Chondrocyte (in vitro differentiated cells): ENCODE measurements at regions not wholly inside any gene's neighbourhood (a gene's known extent, or its start where the extent isn't known, plus 50 kb on each side); places are given as distances from the start of the nearest gene placed in this dataset.
"Not testable (repeated sequence)": the region's sequence is repeated elsewhere in the genome, so short reads cannot be mapped to it uniquely, and the experiment has no call there.

ENCODE experiments used
- DNase-seq: peaks from one replicate; pipeline ENCODE4 v3.0.0; 2021; ENCODE audit warnings: mixed read lengths, low spot score
- H3K27ac Mint-ChIP-seq: one replicate; pipeline ENCODE4 v1.8.0; 2021; ENCODE audit warnings: mild to moderate bottlenecking, moderate library complexity, mixed read lengths; ENCODE audit not compliant: unreplicated experiment
- H3K27me3 Mint-ChIP-seq: 2 replicates; pipeline ENCODE4 v1.8.0; 2021; ENCODE audit warnings: low read depth, mixed read lengths
- H3K36me3 Mint-ChIP-seq: 2 replicates; pipeline ENCODE4 v1.8.0; 2021; ENCODE audit warnings: low read depth, mixed read lengths
- H3K4me1 Mint-ChIP-seq: 2 replicates; pipeline ENCODE4 v1.8.0; 2021; ENCODE audit warnings: low read depth, mild to moderate bottlenecking, mixed read lengths
- H3K4me3 Mint-ChIP-seq: one replicate; pipeline ENCODE4 v1.8.0; 2021; ENCODE audit warnings: mild to moderate bottlenecking, moderate library complexity, mixed read lengths; ENCODE audit not compliant: unreplicated experiment
- H3K9me3 Mint-ChIP-seq: 2 replicates; pipeline ENCODE4 v1.8.0; 2021; ENCODE audit warnings: low read depth, mixed read lengths
- CTCF ChIP-seq: fragments of 200-600 bp; sonication (generic); IDR thresholded peaks from 2 replicates; pipeline ENCODE4 v1.5.0; 2021; ENCODE audit warnings: antibody characterized with exemption, mild to moderate bottlenecking, moderate library complexity

GRCh38 chr22:48820481-48821345 is 1007.0 kb downstream of the BRD1 start:
- no peak for TF ChIP-seq CTCF
- H3K27me3 Mint-ChIP-seq, result peaks cover 10% of the 10 kb centered on the region
- H3K9me3 Mint-ChIP-seq, result no peaks in the 10 kb centered on the region
- peak; percentile 74 for DNase-seq
- H3K4me3 Mint-ChIP-seq, result no peak overlapping the region
- no peaks in the 10 kb centered on the region for H3K4me1 Mint-ChIP-seq
- no peak overlapping the region for H3K27ac Mint-ChIP-seq
- H3K36me3 Mint-ChIP-seq, result no peaks in the 10 kb centered on the region

- no peak for TF ChIP-seq CTCF
- Mint-ChIP-seq H3K4me3 (no peak overlapping the region), H3K36me3 (no peaks in the 10 kb centered on the region), H3K4me1 (no peaks in the 10 kb centered on the region), H3K9me3 (peaks cover 1% of the 10 kb centered on the region), H3K27ac (no peak overlapping the region), H3K27me3 (peaks cover 17% of the 10 kb centered on the region)
- DNase-seq, result peak; percentile 60
Observed at GRCh38 chr22:48819961-48820360, 1007.7 kb downstream of the BRD1 start.

GRCh38 chr22:48819232-48819631 is 1008.4 kb downstream of the BRD1 start:
- no peak for TF ChIP-seq CTCF
- peak; percentile 85 for DNase-seq
- Mint-ChIP-seq H3K36me3 (no peaks in the 10 kb centered on the region), H3K27me3 (peaks cover 20% of the 10 kb centered on the region), H3K9me3 (peaks cover 5% of the 10 kb centered on the region), H3K27ac (no peak overlapping the region), H3K4me1 (no peaks in the 10 kb centered on the region), H3K4me3 (no peak overlapping the region)

GRCh38 chr22:48817491-48817890 is 1010.2 kb downstream of the BRD1 start:
- peaks cover 20% of the 10 kb centered on the region for H3K27me3 Mint-ChIP-seq
- not testable (repeated sequence) for H3K4me1 Mint-ChIP-seq, H3K9me3 Mint-ChIP-seq, H3K36me3 Mint-ChIP-seq, H3K4me3 Mint-ChIP-seq, H3K27ac Mint-ChIP-seq
- peak; percentile 51 for DNase-seq

- Mint-ChIP-seq H3K4me1 (no peaks in the 10 kb centered on the region), H3K4me3 (no peak overlapping the region), H3K36me3 (no peaks in the 10 kb centered on the region), H3K9me3 (peaks cover 10% of the 10 kb centered on the region), H3K27ac (no peak overlapping the region), H3K27me3 (peaks cover 22% of the 10 kb centered on the region)
- no peak for DNase-seq
- TF ChIP-seq CTCF, result no peak
Observed at GRCh38 chr22:48811885-48812284, 1015.8 kb downstream of the BRD1 start.
